HCT116 (cell line): ENCODE measurements at regions not wholly inside any gene's neighbourhood (a gene's known extent, or its start where the extent isn't known, plus 50 kb on each side); places are given as distances from the start of the nearest gene placed in this dataset.

Source experiments
- ATAC-seq: fragments of 200-7000 bp; cut with Tn5 transposase; 2 replicates; pipeline ENCODE4 v1.9.1; 2020; ENCODE audit warnings: mild to moderate bottlenecking, moderate library complexity
- BruUV-seq: library from RNA; stranded (reverse); fragments of 400-500 nt; replicated peaks from 2 replicates; lab custom pipeline; 2021; lab: Mats Ljungman, UMichigan
- CTCF ChIA-PET: fragments of 300-600 bp; sonication (Branson Sonifier 250); formaldehyde crosslinking; loops from one replicate; lab custom pipeline; 2021; ENCODE audit warnings: antibody characterized with exemption; lab: Charles Lee
- POLR2A ChIA-PET: fragments of 300-600, 350-600 bp; sonication (Branson Sonifier 250); formaldehyde crosslinking; loops from one replicate; lab custom pipeline; 2021; ENCODE audit warnings: antibody characterized with exemption; lab: Charles Lee
- RAD21 ChIA-PET, 2 experiments: fragments of 300-600 bp; sonication (Branson Sonifier 250); formaldehyde crosslinking; loops; one replicate each; lab custom pipeline; 2023; ENCODE audit warnings: low total read pairs in 2 of 2; ENCODE audit not compliant: uncharacterized antibody in 2 of 2, unreplicated experiment in 2 of 2, low non-redundant PET in 1 of 2; lab: Charles Lee
- DNase-seq: peaks from one replicate; pipeline ENCODE4 v3.0.0-alpha.2; 2010; ENCODE audit warnings: low read depth, low spot score
- H2AFZ ChIP-seq: fragments of 200-600 bp; shearing (Covaris generic), sonication (generic); 2 replicates; pipeline ENCODE4 v1.6.1; 2017; ENCODE audit warnings: low read depth, mixed run types, mixed read lengths, antibody characterized with exemption, low read length; ENCODE audit not compliant: poor library complexity, severe bottlenecking
- H3K27ac ChIP-seq: 2 replicates; pipeline ENCODE4 v1.5.1; 2012; ENCODE audit warnings: low read depth, low read length
- H3K27me3 ChIP-seq: fragments of 200-600 bp; sonication (generic); 2 replicates; pipeline ENCODE4 v1.6.1; 2016; ENCODE audit warnings: mixed run types, low read length, mixed read lengths; ENCODE audit not compliant: insufficient read depth
- H3K36me3 ChIP-seq, 2 experiments: fragments of 200-500 bp in 1 of 2; fragments of 200-600 bp in 1 of 2; sonication (Bioruptor generic) in 1 of 2; sonication (generic) in 1 of 2; 2 replicates each; pipeline versions ENCODE4 v1.5.1 to v1.6.1; 2014 to 2016; ENCODE audit warnings: low read length in 2 of 2, inconsistent platforms in 1 of 2, mixed read lengths in 1 of 2, mixed run types in 1 of 2; ENCODE audit not compliant: insufficient read depth in 2 of 2, control insufficient read depth in 1 of 2
- H3K4me1 ChIP-seq, 2 experiments: fragments of 200-600 bp in 1 of 2; sonication (generic) in 1 of 2; 2 replicates each; pipeline versions ENCODE4 v1.5.1 to v1.6.1; 2012 to 2017; ENCODE audit warnings: low read length in 2 of 2, inconsistent platforms in 1 of 2, mild to moderate bottlenecking in 1 of 2, mixed read lengths in 1 of 2, mixed run types in 1 of 2, moderate library complexity in 1 of 2; ENCODE audit not compliant: insufficient read depth in 2 of 2, control insufficient read depth in 1 of 2
- H3K4me2 ChIP-seq: fragments of 200-600 bp; sonication (generic); 2 replicates; pipeline ENCODE4 v1.6.1; 2017; ENCODE audit warnings: mixed run types, low read length, mixed read lengths
- H3K4me3 ChIP-seq, 2 experiments: fragments of 200-600 bp in 1 of 2; sonication (generic) in 1 of 2; replicated peaks in 1 of 2; 2 replicates each; pipeline ENCODE4 v1.5.1; 2011 to 2016; ENCODE audit warnings: low read length in 2 of 2, control low read depth in 1 of 2, low read depth in 1 of 2, mild to moderate bottlenecking in 1 of 2, mixed read lengths in 1 of 2, mixed run types in 1 of 2
- H3K79me2 ChIP-seq: fragments of 200-600 bp; sonication (generic); 2 replicates; pipeline ENCODE4 v1.6.1; 2017; ENCODE audit warnings: mild to moderate bottlenecking, mixed run types, low read length, moderate library complexity, mixed read lengths; ENCODE audit not compliant: insufficient read depth
- H3K9ac ChIP-seq: fragments of 200-600 bp; sonication (generic); 2 replicates; pipeline ENCODE4 v1.6.1; 2016; ENCODE audit warnings: low read length, mixed read lengths
- H3K9me2 ChIP-seq: fragments of 200-600 bp; sonication (generic), shearing (Covaris generic); 2 replicates; pipeline ENCODE4 v1.6.1; 2017; ENCODE audit warnings: mixed run types, mild to moderate bottlenecking, moderate library complexity; ENCODE audit not compliant: insufficient read depth
- H3K9me3 ChIP-seq, 2 experiments: fragments of 200-500 bp in 1 of 2; fragments of 200-600 bp in 1 of 2; sonication (Bioruptor generic) in 1 of 2; sonication (generic) in 1 of 2; 2 replicates each; pipeline ENCODE4 v1.6.1; 2014 to 2017; ENCODE audit warnings: low read length in 2 of 2, mixed read lengths in 2 of 2, inconsistent platforms in 1 of 2, low read depth in 1 of 2, mild to moderate bottlenecking in 1 of 2, mixed run types in 1 of 2, moderate library complexity in 1 of 2; ENCODE audit not compliant: control insufficient read depth in 1 of 2, insufficient read depth in 1 of 2
- H4K20me1 ChIP-seq: fragments of 200-600 bp; sonication (generic), shearing (Covaris generic); 2 replicates; pipeline ENCODE4 v1.6.1; 2017; ENCODE audit warnings: mixed run types, mild to moderate bottlenecking, moderate library complexity; ENCODE audit not compliant: insufficient read depth
- CBX3 ChIP-seq: IDR thresholded peaks from 2 replicates; pipeline ENCODE4 v1.6.1; 2012; ENCODE audit warnings: low read depth
- CEBPB ChIP-seq: IDR thresholded peaks from 2 replicates; pipeline ENCODE4 v1.6.1; 2012; ENCODE audit warnings: low read depth
- EGR1 ChIP-seq: IDR thresholded peaks from 2 replicates; pipeline ENCODE4 v1.6.1; 2012; ENCODE audit warnings: low read depth
- EZH2phosphoT487 ChIP-seq: fragments of 200-600 bp; IDR thresholded peaks from 2 replicates; pipeline ENCODE4 v1.6.1; 2018; ENCODE audit warnings: antibody characterized with exemption, borderline replicate concordance
- FOSL1 ChIP-seq: IDR thresholded peaks from 2 replicates; pipeline ENCODE4 v1.6.1; 2012; ENCODE audit warnings: low read depth
- POLR2A ChIP-seq: IDR thresholded peaks from 2 replicates; pipeline ENCODE4 v1.7.0; 2011; ENCODE audit warnings: borderline replicate concordance; ENCODE audit not compliant: insufficient read depth, insufficient read length; ENCODE audit errors: extremely low read depth
- POLR2AphosphoS5 ChIP-seq: IDR thresholded peaks from 2 replicates; pipeline ENCODE4 v1.6.1; 2011; ENCODE audit warnings: mild to moderate bottlenecking, low read depth, low read length, moderate library complexity
- RAD21 ChIP-seq: IDR thresholded peaks from 2 replicates; pipeline ENCODE4 v1.6.1; 2012; ENCODE audit warnings: low read depth, mild to moderate bottlenecking
- SP1 ChIP-seq: IDR thresholded peaks from 2 replicates; pipeline ENCODE4 v1.6.1; 2012; ENCODE audit warnings: low read depth
- SRF ChIP-seq: IDR thresholded peaks from 2 replicates; pipeline ENCODE4 v1.6.1; 2012; ENCODE audit warnings: low read depth
- YY1 ChIP-seq: IDR thresholded peaks from 2 replicates; pipeline ENCODE4 v1.6.1; 2011; ENCODE audit warnings: low read length, low read depth, moderate library complexity, mild to moderate bottlenecking; ENCODE audit not compliant: insufficient replicate concordance; ENCODE audit errors: extremely low read depth
- ZFX ChIP-seq: fragments of 450-650 bp; IDR thresholded peaks from 2 replicates; pipeline ENCODE4 v1.6.1; 2017
- intact Hi-C: fragments of 100-400 bp; cut with micrococcal nuclease; formaldehyde crosslinking; loops from 2 replicates; pipeline ENCODE4 v1.10.0; 2022
- TF ChIP-seq, protein P1 (sequence below): IDR thresholded peaks from 2 replicates; pipeline ENCODE4 v1.6.1; 2012
- TF ChIP-seq, protein P2 (sequence below): IDR thresholded peaks from 2 replicates; pipeline ENCODE4 v1.6.1; 2012
- TF ChIP-seq, protein P3 (sequence below), 3 experiments: fragments of 200-600 bp in 1 of 3; sonication (generic) in 1 of 3; IDR thresholded peaks in 2 of 3; conservative IDR thresholded peaks in 1 of 3; 2 replicates each; pipeline ENCODE4 v1.5.1; 2012 to 2017; ENCODE audit warnings: low read depth in 2 of 3, low read length in 2 of 3, antibody characterized with exemption in 1 of 3, borderline replicate concordance in 1 of 3, control low read depth in 1 of 3, mild to moderate bottlenecking in 1 of 3, mixed read lengths in 1 of 3, mixed run types in 1 of 3, moderate library complexity in 1 of 3; ENCODE audit not compliant: insufficient read depth in 1 of 3
- TF ChIP-seq, protein P4 (sequence below): IDR thresholded peaks from 2 replicates; pipeline ENCODE4 v1.6.1; 2011; ENCODE audit warnings: mild to moderate bottlenecking, low read length, moderate library complexity; ENCODE audit not compliant: insufficient replicate concordance; ENCODE audit errors: extremely low read depth

DNA sequence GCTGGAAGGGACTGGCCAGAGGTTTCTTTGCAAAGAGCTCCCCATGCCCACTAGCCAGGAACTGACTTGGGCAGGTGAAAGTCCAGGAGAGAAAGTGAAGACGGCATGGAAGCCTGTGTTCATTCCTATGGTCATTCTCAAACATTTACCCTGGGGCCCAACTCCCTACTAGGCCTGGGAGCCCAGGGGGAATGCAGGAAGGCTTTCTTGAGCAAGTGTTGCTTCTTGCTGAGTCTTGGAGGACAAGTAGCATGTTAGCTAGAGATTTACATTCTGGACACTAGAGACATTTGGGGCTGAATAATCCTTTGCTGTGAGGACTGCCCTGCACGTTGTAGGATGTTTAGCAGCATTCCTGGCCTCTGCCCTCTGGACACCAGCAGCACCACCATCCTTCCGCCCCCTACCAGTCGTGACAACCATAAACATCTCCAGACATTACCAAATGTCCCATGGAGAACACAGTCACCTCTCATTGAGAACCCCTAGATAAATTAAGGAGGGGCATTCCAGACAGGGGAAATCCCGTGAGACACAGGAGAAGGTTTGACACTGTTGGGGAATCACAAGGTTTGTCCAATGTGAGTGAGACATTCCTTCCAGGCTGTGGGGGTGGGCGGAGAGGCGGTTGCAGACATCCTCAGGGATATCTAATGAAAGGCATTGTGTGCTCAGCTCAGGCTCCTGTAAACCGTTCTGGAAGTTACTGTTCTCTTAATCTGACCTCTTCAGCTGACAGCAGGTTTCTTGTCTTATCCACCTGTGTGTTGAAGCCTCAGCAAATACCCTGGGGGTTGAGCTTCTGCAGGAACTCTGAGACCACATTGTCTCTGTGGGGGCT lies 236.2 kb downstream of the TLE3 start:
- Histone ChIP-seq H3K4me3 (no peak overlapping the region), H3K79me2 (no peaks in the 10 kb centered on the region), H3K36me3 (no peaks in the 10 kb centered on the region), H3K9me2 (no peaks in the 10 kb centered on the region), H4K20me1 (no peaks in the 10 kb centered on the region), H2AFZ (no peak overlapping the region), H3K27ac (no peak overlapping the region), H3K9me3 (no peaks in the 10 kb centered on the region), H3K4me2 (no peak overlapping the region), H3K9ac (no peak overlapping the region), H3K27me3 (no peaks in the 10 kb centered on the region), H3K4me1 (no peaks in the 10 kb centered on the region; a peak in 1 of 4 replicates)
- POLR2A ChIA-PET: no interaction called here
- DNase-seq (no peak), ATAC-seq (no peak)
- CTCF ChIA-PET: no interaction called here
- intact Hi-C loops: no loop called here
- RAD21 ChIA-PET: no interaction called here
- no peak for TF ChIP-seq CBX3
- no peak for TF ChIP-seq CEBPB
- no peak for TF ChIP-seq FOSL1
- TF ChIP-seq, protein P1, sequence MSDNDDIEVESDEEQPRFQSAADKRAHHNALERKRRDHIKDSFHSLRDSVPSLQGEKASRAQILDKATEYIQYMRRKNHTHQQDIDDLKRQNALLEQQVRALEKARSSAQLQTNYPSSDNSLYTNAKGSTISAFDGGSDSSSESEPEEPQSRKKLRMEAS: no peak
- TF ChIP-seq SP1: no peak
- no peak for TF ChIP-seq POLR2AphosphoS5
- no peak for TF ChIP-seq POLR2A
- TF ChIP-seq EZH2phosphoT487: no peak
- TF ChIP-seq SRF: no peak
- no TSS peak for BruUV-seq

DNA sequence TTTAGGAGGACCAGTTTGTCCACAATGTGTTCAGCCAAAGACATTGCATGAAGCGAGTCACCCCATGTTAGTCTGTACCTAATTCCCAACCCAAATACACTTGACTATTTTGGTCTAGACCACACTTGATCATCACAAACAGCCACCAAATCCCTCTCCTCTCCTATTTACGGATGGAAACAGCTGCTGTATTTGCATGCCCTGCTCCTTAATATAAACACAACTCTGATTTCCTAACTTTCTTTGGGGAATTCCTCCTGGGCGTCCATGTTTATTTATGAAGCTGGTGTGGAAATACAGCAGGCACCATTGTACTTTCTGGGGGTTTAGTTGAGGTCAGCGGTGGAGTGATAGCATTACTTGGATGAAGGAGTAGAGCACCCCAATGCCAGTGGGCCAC lies 235.2 kb downstream of the TLE3 start:
- Histone ChIP-seq H2AFZ (no peak overlapping the region), H3K9ac (no peak overlapping the region), H3K9me2 (no peaks in the 10 kb centered on the region), H3K9me3 (no peaks in the 10 kb centered on the region), H4K20me1 (no peaks in the 10 kb centered on the region), H3K4me1 (no peaks in the 10 kb centered on the region; a peak in 1 of 4 replicates), H3K79me2 (no peaks in the 10 kb centered on the region), H3K4me2 (no peak overlapping the region), H3K27ac (no peak overlapping the region), H3K4me3 (no peak overlapping the region), H3K27me3 (no peaks in the 10 kb centered on the region), H3K36me3 (no peaks in the 10 kb centered on the region)
- DNase-seq (no peak), ATAC-seq (no peak)
- no TSS peak for BruUV-seq
- ChIA-PET CTCF (no interaction called here), RAD21 (no interaction called here), POLR2A (no interaction called here)
- intact Hi-C loops: no loop called here
- TF ChIP-seq, protein P2, sequence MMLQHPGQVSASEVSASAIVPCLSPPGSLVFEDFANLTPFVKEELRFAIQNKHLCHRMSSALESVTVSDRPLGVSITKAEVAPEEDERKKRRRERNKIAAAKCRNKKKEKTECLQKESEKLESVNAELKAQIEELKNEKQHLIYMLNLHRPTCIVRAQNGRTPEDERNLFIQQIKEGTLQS: no peak
- TF ChIP-seq ZFX: no peak
- no peak for TF ChIP-seq FOSL1
- no peak for TF ChIP-seq SP1
- TF ChIP-seq CBX3: no peak
- no peak for TF ChIP-seq EGR1
- TF ChIP-seq POLR2A: no peak
- TF ChIP-seq, protein P3, sequence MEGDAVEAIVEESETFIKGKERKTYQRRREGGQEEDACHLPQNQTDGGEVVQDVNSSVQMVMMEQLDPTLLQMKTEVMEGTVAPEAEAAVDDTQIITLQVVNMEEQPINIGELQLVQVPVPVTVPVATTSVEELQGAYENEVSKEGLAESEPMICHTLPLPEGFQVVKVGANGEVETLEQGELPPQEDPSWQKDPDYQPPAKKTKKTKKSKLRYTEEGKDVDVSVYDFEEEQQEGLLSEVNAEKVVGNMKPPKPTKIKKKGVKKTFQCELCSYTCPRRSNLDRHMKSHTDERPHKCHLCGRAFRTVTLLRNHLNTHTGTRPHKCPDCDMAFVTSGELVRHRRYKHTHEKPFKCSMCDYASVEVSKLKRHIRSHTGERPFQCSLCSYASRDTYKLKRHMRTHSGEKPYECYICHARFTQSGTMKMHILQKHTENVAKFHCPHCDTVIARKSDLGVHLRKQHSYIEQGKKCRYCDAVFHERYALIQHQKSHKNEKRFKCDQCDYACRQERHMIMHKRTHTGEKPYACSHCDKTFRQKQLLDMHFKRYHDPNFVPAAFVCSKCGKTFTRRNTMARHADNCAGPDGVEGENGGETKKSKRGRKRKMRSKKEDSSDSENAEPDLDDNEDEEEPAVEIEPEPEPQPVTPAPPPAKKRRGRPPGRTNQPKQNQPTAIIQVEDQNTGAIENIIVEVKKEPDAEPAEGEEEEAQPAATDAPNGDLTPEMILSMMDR (IDR thresholded peaks at IDR 0.05 in 2 of 3, conservative IDR thresholded peaks at IDR 0.05 in 1 of 3; ENCODE audit: borderline replicate concordance in 1 of 3, insufficient read depth in 1 of 3, low read depth in 2 of 3, low read length in 2 of 3): no peak
- TF ChIP-seq, protein P4, sequence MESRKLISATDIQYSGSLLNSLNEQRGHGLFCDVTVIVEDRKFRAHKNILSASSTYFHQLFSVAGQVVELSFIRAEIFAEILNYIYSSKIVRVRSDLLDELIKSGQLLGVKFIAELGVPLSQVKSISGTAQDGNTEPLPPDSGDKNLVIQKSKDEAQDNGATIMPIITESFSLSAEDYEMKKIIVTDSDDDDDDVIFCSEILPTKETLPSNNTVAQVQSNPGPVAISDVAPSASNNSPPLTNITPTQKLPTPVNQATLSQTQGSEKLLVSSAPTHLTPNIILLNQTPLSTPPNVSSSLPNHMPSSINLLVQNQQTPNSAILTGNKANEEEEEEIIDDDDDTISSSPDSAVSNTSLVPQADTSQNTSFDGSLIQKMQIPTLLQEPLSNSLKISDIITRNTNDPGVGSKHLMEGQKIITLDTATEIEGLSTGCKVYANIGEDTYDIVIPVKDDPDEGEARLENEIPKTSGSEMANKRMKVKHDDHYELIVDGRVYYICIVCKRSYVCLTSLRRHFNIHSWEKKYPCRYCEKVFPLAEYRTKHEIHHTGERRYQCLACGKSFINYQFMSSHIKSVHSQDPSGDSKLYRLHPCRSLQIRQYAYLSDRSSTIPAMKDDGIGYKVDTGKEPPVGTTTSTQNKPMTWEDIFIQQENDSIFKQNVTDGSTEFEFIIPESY: no peak
- TF ChIP-seq EZH2phosphoT487: no peak
- no peak for TF ChIP-seq RAD21
- no peak for TF ChIP-seq YY1
- TF ChIP-seq CEBPB: no peak
